IPS-18a (cell line): ENCODE measurements at regions not wholly inside any gene's neighbourhood (a gene's known extent, or its start where the extent isn't known, plus 50 kb on each side); places are given as distances from the start of the nearest gene placed in this dataset.

Source experiments
- H3K27ac ChIP-seq: one replicate; pipeline ENCODE4 v1.5.1; 2013; ENCODE audit warnings: low read length
- H3K27me3 ChIP-seq: one replicate; pipeline ENCODE4 v1.6.1; 2013; ENCODE audit warnings: mild to moderate bottlenecking, low read length; ENCODE audit not compliant: control insufficient read depth, insufficient read depth
- H3K36me3 ChIP-seq: one replicate; pipeline ENCODE4 v1.6.1; 2013; ENCODE audit warnings: low read depth, low read length; ENCODE audit not compliant: control insufficient read depth
- H3K4me1 ChIP-seq: one replicate; pipeline ENCODE4 v1.6.1; 2013; ENCODE audit warnings: low read depth, low read length; ENCODE audit not compliant: control insufficient read depth
- H3K4me3 ChIP-seq: one replicate; pipeline ENCODE4 v1.5.1; 2013; ENCODE audit warnings: low read length
- H3K9ac ChIP-seq: one replicate; pipeline ENCODE4 v1.6.1; 2013; ENCODE audit warnings: mild to moderate bottlenecking, low read length, moderate library complexity
- H3K9me3 ChIP-seq: one replicate; pipeline ENCODE4 v1.6.1; 2013; ENCODE audit warnings: low read depth, low read length; ENCODE audit not compliant: control insufficient read depth

GRCh38 chr3:18249126-18249525 is 176.0 kb downstream of the SATB1 start:
- Histone ChIP-seq H3K27ac (no peak overlapping the region), H3K9me3 (no peaks in the 10 kb centered on the region)

DNA sequence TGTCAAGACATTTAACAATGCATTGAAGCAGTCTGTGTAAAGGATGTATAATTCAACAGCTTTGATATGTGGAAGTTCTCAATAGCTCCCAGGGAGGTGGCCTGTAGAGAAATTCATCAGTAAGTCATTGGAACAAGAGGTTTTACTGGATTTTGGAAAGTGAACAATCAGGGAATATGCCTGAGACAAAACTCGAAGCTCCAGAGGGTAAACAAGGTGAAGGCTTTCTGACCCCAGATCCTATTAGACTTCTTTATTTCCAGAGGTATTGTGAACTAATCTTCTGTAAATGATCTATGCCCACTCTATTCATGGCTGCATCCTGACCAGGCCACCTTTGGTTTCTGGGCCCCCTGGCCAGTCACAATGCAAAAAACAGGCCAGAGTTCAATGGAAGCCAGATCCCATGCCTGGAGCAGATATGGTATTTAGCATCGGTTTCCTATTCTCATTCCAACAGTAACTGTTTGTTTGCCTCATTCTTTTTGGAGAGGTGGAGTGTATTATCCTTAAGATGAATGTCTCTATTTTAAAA is 177.3 kb downstream of the SATB1 start:
- Histone ChIP-seq H3K9me3 (no peaks in the 10 kb centered on the region), H3K27me3 (no peaks in the 10 kb centered on the region), H3K36me3 (no peaks in the 10 kb centered on the region), H3K4me1 (peaks cover 8% of the 10 kb centered on the region), H3K4me3 (no peak overlapping the region), H3K27ac (no peak overlapping the region), H3K9ac (no peak overlapping the region)

More at GRCh38 chr3:18249126-18249525, 176.0 kb downstream of the SATB1 start:
- Histone ChIP-seq H3K9ac (no peak overlapping the region), H3K36me3 (no peaks in the 10 kb centered on the region), H3K4me1 (peaks cover 8% of the 10 kb centered on the region), H3K27me3 (no peaks in the 10 kb centered on the region), H3K4me3 (no peak overlapping the region)

DNA sequence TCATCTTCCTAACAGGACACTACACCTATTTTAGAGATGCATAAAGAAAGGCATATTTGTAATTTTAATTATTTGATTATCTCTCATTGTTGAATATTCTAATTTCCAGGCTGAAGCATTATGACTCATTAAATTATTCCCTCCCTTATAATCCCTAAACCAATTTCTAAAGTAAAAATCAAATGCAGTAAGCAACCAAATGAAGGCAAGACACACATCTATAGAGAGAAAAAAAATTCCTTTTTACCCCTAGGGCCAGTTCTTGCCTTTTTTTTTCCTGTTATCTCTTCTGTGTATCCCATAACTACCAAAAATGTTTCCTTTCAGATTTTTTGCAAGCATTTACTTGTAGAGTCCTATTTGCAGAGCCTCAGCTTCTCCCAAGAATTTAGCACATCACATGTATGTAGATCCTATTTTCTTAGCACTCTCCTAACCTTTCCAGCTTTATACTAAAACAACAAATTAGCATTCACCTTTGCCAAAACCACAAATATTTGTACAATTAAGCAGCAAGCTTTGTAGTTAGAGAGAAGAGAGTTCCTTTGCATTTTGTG is 177.9 kb downstream of the SATB1 start:
- H3K9ac ChIP-seq = no peak overlapping the region
- no peak overlapping the region for H3K4me3 ChIP-seq
- no peaks in the 10 kb centered on the region for H3K36me3 ChIP-seq
- H3K4me1 ChIP-seq = peaks cover 8% of the 10 kb centered on the region
- no peaks in the 10 kb centered on the region for H3K27me3 ChIP-seq
- no peak overlapping the region for H3K27ac ChIP-seq
- no peaks in the 10 kb centered on the region for H3K9me3 ChIP-seq

DNA sequence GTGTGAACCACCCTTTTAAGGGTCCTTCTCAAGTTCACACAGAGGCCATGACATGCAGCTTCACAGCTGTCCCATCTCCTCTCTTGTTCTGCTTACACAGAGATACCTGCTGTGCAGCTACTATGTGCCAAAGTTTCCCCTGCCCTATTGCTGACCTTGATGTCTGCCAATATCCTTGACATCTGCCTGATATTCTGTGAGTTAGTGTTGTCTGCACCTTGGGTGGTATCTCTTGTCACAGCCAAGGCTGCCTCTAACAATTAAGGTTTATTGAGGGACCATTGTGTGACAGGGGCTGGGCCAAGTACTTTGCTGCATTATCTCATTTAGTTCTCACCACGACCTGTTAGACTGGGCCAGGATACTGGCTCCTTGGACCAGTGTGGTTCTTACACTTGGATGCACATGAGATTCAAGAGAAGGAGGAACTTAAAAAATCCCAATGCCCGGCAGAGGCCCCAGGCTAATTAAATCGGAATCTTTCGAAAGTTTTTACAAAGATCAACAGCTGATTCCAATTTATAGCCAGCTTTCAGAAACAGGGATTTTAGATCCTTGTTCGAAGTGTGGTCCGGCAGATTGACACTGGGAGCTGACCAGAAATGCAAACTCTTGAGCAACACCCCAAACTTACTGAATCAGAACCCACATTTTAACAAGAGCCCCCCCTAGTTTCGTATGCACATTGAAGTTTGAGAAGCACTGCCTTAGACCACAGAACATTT is 178.6 kb downstream of the SATB1 start:
- Histone ChIP-seq H3K36me3 (no peaks in the 10 kb centered on the region), H3K9me3 (no peaks in the 10 kb centered on the region), H3K4me3 (no peak overlapping the region), H3K9ac (no peak overlapping the region), H3K27ac (no peak overlapping the region), H3K27me3 (no peaks in the 10 kb centered on the region), H3K4me1 (peaks cover 8% of the 10 kb centered on the region)

DNA sequence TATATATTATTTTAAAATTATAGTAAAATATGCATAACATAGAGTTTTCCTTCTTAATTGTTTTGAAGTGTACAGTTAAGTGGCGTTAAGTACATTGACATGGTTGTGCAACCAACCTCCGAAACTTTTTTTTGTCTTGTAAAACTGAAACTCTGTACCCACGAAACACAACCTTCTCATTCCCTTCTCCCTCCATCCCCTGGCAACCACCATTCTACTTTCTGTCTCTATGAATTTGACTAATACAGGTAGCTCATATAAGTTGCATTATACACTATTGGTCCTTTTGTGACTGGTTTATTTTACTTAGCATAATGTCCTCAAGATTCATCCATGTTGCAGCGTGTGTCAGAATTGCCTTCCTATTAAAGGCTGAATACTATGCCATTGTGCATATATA is 179.4 kb downstream of the SATB1 start:
- Histone ChIP-seq H3K9me3 (no peaks in the 10 kb centered on the region), H3K27ac (no peak overlapping the region), H3K27me3 (no peaks in the 10 kb centered on the region), H3K4me3 (no peak overlapping the region), H3K9ac (no peak overlapping the region), H3K4me1 (peaks cover 8% of the 10 kb centered on the region), H3K36me3 (no peaks in the 10 kb centered on the region)

- Histone ChIP-seq H3K27me3 (no peaks in the 10 kb centered on the region), H3K27ac (no peak overlapping the region), H3K36me3 (no peaks in the 10 kb centered on the region), H3K9ac (no peak overlapping the region), H3K4me1 (peaks cover 10% of the 10 kb centered on the region), H3K9me3 (no peaks in the 10 kb centered on the region), H3K4me3 (no peak overlapping the region)
Measured at GRCh38 chr3:18241837-18242236, 183.3 kb downstream of the SATB1 start.

- H3K4me1 ChIP-seq = peaks cover 24% of the 10 kb centered on the region
- H3K36me3 ChIP-seq = no peaks in the 10 kb centered on the region
- no peak overlapping the region for H3K9ac ChIP-seq
- no peak overlapping the region for H3K4me3 ChIP-seq
- peaks cover 9% of the 10 kb centered on the region for H3K27me3 ChIP-seq
- no peaks in the 10 kb centered on the region for H3K9me3 ChIP-seq
- no peak overlapping the region for H3K27ac ChIP-seq
Measured at GRCh38 chr3:18239674-18240073, 185.5 kb downstream of the SATB1 start.

DNA sequence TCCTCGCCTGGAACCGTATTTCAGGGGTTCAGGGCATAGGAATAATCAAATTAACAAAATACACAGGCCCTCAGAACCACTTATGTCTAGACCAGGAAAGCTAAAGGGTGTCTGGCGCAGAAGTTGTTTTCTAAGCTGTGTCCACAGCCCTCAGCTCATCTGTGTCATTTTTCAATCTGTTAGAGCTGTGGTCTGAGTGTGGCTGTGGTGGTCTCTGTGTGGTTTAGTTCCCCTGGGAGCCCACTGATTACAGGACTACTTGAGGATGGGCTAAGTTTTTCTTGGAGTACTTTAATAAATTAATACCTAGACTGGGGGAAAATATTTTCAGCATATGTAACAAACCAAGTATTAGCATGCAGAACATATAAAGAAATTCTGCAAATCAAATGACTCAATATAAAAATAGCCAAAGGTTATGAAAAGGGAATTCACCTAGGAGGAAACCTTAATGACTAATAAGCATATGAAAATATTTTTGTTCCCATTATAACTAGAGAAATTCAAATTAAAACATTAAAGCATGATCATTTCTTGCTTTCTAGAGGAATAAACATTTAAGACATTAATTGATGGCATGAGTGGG is 186.3 kb downstream of the SATB1 start:
- Histone ChIP-seq H3K27ac (no peak overlapping the region), H3K9ac (no peak overlapping the region), H3K9me3 (no peaks in the 10 kb centered on the region), H3K36me3 (no peaks in the 10 kb centered on the region), H3K4me3 (no peak overlapping the region), H3K27me3 (peaks cover 11% of the 10 kb centered on the region), H3K4me1 (peaks cover 32% of the 10 kb centered on the region)

DNA sequence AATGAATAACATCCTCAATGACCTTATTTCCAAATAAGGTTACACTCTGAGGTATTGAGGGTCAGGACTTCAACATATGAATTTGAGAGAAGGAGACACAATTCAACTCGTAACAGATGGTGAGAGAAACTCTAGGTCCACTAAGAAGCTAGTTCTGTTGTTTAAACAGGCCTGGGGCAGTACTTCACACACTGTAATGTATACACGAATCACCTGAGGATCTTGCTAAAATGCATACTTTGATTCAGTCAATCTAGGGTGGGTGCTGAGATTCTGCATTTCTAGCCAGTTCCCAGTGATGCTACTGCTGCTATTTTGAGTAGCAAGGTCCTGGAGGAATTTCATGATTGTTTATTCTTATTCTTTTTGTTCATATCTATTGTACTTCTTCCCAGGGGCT is 186.8 kb downstream of the SATB1 start:
- Histone ChIP-seq H3K9me3 (no peaks in the 10 kb centered on the region), H3K36me3 (no peaks in the 10 kb centered on the region), H3K9ac (no peak overlapping the region), H3K4me3 (no peak overlapping the region), H3K27me3 (peaks cover 16% of the 10 kb centered on the region), H3K4me1 (peaks cover 34% of the 10 kb centered on the region), H3K27ac (no peak overlapping the region)

DNA sequence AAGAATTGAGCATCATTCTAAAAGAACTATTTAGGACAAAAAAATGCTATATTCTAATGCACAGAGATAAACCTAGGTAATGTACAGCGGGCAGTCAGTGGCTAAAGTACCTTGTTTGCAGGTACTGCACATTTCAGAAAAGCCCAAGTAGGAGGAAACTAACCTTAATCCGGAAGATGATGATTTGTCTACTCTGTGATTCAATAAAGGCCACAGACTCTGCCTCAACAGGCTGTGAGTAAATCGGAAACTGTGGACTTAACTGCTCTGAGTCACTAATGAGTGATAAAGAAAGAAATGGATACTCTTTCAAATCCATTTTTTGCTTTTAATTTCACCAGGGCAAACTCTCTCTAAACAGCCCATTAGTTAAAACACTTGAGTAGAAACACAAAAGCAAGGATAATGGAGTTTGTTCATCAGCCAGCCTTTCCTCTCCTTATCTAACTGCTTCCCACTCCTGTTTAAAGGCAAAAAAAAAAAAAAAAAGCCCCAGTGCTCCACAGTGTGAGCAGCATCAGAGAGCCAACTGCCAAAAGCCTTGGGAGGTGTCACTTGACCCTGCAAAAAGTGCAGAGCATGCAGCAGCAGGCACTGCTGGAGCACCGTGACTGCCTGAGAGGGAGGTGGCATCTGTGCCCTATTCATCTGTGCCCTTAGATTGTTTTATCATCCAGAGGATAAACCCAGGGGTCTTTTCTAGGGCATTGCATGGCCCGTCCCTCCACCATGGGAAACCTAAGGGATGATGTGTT is 187.7 kb downstream of the SATB1 start:
- no peak overlapping the region for H3K9ac ChIP-seq
- H3K27ac ChIP-seq = no peak overlapping the region
- no peak overlapping the region for H3K4me3 ChIP-seq
- peaks cover 34% of the 10 kb centered on the region for H3K4me1 ChIP-seq
- H3K36me3 ChIP-seq = no peaks in the 10 kb centered on the region
- no peaks in the 10 kb centered on the region for H3K9me3 ChIP-seq
- H3K27me3 ChIP-seq = peaks cover 24% of the 10 kb centered on the region

GRCh38 chr3:18236726-18237125 is 188.4 kb downstream of the SATB1 start:
- Histone ChIP-seq H3K9ac (no peak overlapping the region), H3K27ac (no peak overlapping the region), H3K4me1 (peaks cover 34% of the 10 kb centered on the region), H3K27me3 (peaks cover 25% of the 10 kb centered on the region), H3K36me3 (no peaks in the 10 kb centered on the region), H3K9me3 (no peaks in the 10 kb centered on the region), H3K4me3 (no peak overlapping the region)
